ENCODE measurements at regions not wholly inside any gene's neighbourhood (a gene's known extent, or its start where the extent isn't known, plus 50 kb on each side); places are given as distances from the start of the nearest gene placed in this dataset.

DNA sequence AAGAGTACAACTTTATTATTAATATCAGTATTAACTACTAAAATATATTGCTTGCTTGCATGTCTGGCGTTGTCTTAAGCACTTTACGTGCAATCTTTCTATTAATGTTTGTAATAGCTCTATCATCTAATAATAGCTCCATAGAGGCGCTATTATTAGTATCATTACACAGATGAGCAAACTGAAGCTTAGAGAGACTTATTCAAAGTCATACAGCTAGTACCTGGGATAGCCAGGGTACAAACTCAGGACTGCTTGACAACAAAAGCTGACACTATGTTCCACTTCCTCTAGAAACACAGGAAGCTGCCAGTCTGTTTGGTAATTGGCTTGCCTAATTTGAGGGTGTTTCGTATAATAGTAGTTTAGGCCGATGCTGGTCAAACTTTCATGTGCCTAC, 523.2 kb downstream of the RMST start:
- TF ChIP-seq, protein P1, sequence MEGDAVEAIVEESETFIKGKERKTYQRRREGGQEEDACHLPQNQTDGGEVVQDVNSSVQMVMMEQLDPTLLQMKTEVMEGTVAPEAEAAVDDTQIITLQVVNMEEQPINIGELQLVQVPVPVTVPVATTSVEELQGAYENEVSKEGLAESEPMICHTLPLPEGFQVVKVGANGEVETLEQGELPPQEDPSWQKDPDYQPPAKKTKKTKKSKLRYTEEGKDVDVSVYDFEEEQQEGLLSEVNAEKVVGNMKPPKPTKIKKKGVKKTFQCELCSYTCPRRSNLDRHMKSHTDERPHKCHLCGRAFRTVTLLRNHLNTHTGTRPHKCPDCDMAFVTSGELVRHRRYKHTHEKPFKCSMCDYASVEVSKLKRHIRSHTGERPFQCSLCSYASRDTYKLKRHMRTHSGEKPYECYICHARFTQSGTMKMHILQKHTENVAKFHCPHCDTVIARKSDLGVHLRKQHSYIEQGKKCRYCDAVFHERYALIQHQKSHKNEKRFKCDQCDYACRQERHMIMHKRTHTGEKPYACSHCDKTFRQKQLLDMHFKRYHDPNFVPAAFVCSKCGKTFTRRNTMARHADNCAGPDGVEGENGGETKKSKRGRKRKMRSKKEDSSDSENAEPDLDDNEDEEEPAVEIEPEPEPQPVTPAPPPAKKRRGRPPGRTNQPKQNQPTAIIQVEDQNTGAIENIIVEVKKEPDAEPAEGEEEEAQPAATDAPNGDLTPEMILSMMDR (IDR thresholded peaks at IDR 0.05 in 4 of 5, conservative IDR thresholded peaks at IDR 0.05 in 1 of 5), result no peak
- no peak for TF ChIP-seq POLR2A (IDR thresholded peaks at IDR 0.05)
